Fibroblast of mammary gland (primary cell): ENCODE measurements at regions not wholly inside any gene's neighbourhood (a gene's known extent, or its start where the extent isn't known, plus 50 kb on each side); places are given as distances from the start of the nearest gene placed in this dataset.

ENCODE experiments used
- DNase-seq: peaks from one replicate; pipeline ENCODE4 v3.0.0-alpha.2; 2010; ENCODE audit warnings: low read depth
- H3K4me3 ChIP-seq: 2 replicates; pipeline ENCODE4 v1.5.1; 2011; ENCODE audit warnings: low read depth, mild to moderate bottlenecking, low read length, moderate library complexity; ENCODE audit not compliant: control insufficient read depth
- TF ChIP-seq, protein P1 (sequence below): conservative IDR thresholded peaks from 2 replicates; pipeline ENCODE4 v1.5.1; 2011; ENCODE audit warnings: low read depth, low read length, inconsistent platforms; ENCODE audit not compliant: control insufficient read depth, insufficient read depth

DNA sequence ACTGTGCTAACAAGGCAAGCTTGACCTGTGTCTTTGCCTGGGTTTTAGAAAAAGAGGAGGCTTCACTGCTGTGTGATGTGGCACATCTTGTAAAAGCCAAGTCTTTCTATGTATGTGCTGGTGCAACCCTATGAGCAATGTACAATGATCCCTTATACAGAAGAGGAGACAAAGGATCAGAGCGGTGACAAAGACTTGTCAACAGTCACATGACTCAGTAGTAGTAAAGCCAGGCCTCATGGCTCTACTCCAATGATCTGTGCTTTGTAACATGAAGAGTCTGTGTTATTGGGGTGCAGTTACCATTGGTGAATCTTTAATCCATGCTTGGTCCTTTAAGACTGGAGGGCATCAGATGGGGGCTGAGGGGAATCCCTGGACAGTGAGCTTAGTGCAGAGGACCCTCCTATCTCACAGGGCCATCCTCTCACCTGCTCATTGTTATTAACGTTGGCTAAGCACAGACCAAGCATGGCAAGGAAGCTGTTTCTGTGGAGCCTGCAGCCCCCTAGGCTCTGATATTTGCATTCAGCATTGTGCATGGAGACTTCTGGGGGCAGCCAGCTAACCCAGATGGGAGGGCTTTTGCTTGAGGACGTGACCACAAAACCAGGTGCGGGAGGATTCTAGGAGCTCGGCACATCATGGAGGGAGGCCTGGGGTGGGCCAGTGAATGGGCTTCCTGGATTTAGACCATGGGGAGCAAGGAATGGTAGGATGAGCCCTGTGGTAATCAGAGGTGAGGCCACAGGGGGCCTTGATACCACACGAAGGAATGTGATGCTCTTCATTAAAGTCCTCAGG is 308.8 kb upstream of the ZNF32 start:
- no peak for DNase-seq
- no peak overlapping the region for H3K4me3 ChIP-seq
- TF ChIP-seq, protein P1, sequence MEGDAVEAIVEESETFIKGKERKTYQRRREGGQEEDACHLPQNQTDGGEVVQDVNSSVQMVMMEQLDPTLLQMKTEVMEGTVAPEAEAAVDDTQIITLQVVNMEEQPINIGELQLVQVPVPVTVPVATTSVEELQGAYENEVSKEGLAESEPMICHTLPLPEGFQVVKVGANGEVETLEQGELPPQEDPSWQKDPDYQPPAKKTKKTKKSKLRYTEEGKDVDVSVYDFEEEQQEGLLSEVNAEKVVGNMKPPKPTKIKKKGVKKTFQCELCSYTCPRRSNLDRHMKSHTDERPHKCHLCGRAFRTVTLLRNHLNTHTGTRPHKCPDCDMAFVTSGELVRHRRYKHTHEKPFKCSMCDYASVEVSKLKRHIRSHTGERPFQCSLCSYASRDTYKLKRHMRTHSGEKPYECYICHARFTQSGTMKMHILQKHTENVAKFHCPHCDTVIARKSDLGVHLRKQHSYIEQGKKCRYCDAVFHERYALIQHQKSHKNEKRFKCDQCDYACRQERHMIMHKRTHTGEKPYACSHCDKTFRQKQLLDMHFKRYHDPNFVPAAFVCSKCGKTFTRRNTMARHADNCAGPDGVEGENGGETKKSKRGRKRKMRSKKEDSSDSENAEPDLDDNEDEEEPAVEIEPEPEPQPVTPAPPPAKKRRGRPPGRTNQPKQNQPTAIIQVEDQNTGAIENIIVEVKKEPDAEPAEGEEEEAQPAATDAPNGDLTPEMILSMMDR = no peak

GRCh38 chr10:43955978-43956377 is 307.3 kb upstream of the ZNF32 start:
- no peak overlapping the region for H3K4me3 ChIP-seq
- no peak for DNase-seq
- TF ChIP-seq, protein P1 = no peak

DNA sequence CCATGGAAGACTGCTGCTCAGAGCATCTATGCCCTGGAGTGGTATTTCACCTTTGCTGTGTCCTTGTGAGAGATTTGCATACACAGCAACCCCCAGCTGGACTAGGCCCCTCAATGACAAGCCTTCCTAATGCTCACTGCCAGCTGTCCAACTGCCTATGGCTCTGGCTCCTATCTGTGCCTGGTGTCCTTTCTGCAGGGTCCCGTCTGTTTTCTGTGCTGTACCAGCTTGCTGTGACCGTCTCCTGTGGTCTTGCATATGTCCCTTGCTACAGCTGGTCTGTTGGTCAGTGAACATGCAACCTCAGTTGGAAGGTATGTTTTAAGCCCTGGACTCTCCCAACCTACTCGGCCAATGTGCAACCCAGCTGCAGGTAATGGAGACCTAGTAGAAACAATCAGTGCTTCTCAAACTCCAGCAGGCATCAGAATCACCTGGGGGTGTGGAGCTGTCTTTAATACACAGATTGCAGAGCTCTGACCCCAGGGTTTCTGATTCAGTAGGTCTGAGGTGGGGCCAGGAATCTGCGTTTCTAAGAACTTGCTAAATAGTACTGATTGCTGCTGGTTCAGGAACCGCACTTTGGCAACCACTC is 306.4 kb upstream of the ZNF32 start:
- no peak overlapping the region for H3K4me3 ChIP-seq
- no peak for DNase-seq
- TF ChIP-seq, protein P1 = no peak

DNA sequence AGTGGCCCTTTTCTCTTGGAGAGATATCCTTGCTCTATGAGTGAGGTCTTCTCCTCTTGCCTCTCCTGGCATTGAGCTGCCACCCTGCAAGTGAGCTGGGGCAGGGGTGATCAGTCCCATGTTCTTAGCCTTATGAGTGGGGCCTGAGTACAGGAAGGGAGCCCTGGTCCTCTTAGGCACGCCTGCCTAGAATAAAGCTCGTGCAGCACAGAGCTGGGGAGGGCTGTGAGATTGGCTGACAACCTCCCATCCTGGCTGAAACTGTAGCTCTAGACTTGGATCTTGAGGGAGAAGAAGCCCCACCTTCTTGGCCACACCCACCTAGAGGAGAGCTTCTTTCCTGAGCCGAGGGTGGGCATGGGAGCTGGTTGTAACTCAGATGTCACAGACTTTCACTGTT is 305.0 kb upstream of the ZNF32 start:
- H3K4me3 ChIP-seq = no peak overlapping the region
- TF ChIP-seq, protein P1 = no peak
- no peak for DNase-seq

DNA sequence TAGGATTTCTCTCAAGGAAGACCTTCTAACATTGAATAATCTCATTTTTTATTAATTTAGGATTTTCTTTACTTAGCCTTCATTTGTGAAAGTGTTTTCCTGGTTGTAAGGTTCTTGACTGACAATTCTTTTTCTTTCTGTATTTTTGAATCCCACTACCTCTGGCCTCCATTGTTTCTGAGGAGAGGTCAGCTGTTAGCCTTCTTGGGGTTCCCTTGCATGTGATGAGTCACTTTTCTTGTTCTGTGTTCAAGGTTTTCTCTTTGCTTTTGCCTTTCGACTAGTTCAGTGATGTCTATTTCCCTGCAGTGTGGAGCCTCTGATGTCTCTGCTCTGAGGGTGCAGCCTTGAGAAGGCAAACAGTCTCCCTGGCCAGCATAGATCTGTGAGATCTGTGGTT is 304.1 kb upstream of the ZNF32 start:
- H3K4me3 ChIP-seq = no peak overlapping the region
- no peak for DNase-seq
- TF ChIP-seq, protein P1 = no peak

- no peak overlapping the region for H3K4me3 ChIP-seq
- TF ChIP-seq, protein P1 = no peak
- DNase-seq = no peak
Observed at GRCh38 chr10:43949351-43949750, 300.7 kb upstream of the ZNF32 start.
